ENCODE measurements at regions not wholly inside any gene's neighbourhood (a gene's known extent, or its start where the extent isn't known, plus 50 kb on each side); places are given as distances from the start of the nearest gene placed in this dataset.
"Not testable (repeated sequence)": the region's sequence is repeated elsewhere in the genome, so short reads cannot be mapped to it uniquely, and the experiment has no call there.

DNA sequence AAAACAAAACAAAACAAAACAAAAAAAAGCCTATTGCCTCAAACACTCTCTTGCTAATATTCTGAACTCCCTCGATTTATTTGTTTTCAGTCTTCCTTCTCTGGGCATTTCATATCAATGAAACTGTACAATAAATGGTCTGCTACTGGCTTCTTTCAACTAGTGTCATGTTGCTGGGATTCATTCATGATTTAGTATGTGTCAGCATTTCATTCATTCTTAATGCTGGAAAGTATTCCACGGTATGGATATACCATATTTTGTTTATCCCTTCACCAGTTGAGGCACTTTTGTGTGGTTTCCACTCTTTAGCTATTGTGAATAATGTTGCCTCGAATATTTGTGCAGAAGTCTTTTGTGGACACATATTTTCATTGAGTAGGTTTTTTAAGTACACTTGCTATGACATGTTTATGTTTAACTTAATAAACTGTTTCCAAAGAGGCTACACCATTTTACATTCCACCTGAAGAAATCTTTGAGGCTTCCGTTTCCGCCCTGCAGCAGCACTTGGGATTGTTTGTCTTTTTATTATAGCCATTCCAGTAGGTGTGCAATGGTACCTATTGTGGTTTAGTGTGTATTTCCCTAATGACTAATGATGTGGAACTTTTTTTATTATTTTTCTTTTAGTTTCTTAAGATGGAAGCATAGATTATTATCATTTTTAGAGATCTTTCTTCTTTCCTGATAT, 543.6 kb upstream of the SOX11 start:
- DNase-seq (ENCODE audit: low read depth in 2 of 2), result no peak

- no peak for DNase-seq (ENCODE audit: low read depth in 2 of 2)
Observed at GRCh38 chr2:5150871-5151270, 541.3 kb upstream of the SOX11 start.

DNA sequence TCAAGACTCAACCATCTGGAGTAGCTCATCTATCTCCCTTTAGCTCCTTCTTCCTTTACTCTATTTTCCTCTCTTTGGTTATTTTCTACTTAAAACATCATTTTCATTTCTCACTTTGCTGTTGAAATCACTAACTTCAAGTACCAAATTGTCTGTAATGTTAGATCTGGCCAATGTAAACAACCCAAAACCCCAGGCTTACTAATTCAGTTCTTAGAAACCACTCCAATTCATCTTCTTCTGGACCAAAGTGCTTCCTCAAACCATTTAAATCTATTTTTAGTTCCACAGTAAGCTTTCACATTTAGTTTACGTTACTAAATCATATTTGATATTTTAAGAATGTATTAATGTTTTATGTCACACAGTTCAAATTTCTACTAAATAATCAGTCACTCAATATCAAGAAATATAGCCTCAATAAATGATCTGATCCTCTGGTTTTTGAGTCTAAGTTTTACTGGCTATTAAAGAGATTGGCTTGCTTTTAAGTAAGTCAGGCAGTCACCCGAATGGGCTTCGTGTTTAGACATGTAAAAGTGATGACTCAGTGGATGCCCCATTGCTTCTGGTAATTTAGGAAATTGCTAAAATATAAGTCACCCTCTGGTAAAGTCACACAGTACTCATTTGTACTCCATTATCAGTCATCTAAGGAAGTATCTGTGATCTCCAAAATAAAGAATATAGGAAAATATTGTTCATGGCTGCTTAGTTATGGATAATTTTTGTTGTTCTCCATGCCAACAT, 527.2 kb upstream of the SOX11 start:
- no peak for DNase-seq (ENCODE audit: low read depth in 2 of 2)

- no peak for DNase-seq (ENCODE audit: low read depth in 2 of 2)
Observed at GRCh38 chr2:5172923-5173322, 519.3 kb upstream of the SOX11 start.

DNA sequence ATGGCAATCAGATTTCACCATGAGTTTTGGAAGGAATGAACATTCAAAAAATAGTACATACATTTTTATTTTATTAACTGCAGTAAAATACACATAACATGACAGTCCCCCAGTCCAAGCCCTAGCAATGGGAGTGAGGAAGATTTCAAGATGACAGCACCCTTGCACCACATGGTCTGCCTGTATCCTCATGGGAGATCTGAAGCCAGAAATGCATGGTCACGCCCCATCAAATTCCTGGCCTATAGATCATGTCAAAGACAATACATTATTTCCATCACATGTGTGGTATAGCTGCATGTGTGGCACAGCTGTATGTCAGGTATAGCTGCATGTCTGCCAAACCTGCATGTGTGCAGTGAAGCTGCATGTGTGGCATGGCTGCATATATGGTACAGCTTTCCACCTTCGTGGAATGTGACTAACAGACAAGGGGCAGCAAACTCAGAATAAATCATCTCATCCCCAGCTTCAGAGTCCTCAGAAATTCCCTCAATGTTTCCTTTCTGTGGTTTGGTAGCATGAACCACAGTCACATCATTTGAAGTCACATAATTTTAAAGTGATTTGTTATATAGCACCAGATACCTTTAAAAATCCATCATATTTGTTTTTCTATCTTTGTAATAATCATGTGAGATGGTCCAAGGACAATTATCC, 518.2 kb upstream of the SOX11 start:
- DNase-seq (ENCODE audit: low read depth in 2 of 2), result no peak

DNA sequence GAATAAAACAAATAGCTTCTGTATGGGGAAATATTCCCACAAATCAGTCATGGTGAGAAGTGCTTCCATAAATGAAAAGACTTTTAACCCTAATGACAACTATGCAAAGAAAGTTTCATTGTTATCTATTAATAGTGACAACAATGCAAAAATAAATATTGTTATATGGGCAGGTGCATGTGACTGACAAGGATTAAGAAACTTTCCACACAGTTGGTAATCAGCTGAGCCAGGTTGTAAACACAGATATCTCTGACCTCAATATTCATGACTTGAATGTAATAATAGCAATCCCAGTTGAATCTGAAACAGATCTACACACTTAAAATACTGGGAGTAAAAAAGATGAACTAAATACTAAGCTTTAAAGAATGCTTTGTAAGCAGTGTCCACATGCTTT, 517.0 kb upstream of the SOX11 start:
- no peak for DNase-seq (ENCODE audit: low read depth in 2 of 2)

GRCh38 chr2:5176764-5177163, 515.4 kb upstream of the SOX11 start:
- no peak for DNase-seq (ENCODE audit: low read depth in 2 of 2)

GRCh38 chr2:5183031-5183430, 509.2 kb upstream of the SOX11 start:
- DNase-seq (ENCODE audit: low read depth in 2 of 2), result no peak

- no peak for DNase-seq (ENCODE audit: low read depth in 2 of 2)
Observed at GRCh38 chr2:5187283-5187682, 504.9 kb upstream of the SOX11 start.

GRCh38 chr2:5188636-5189035, 503.5 kb upstream of the SOX11 start:
- no peak for DNase-seq (ENCODE audit: low read depth in 2 of 2)

- DNase-seq (ENCODE audit: low read depth in 2 of 2), result no peak
Observed at GRCh38 chr2:5190023-5190422, 502.2 kb upstream of the SOX11 start.

- DNase-seq (ENCODE audit: low read depth in 2 of 2), result no peak
Observed at GRCh38 chr2:5195636-5196035, 496.5 kb upstream of the SOX11 start.

DNA sequence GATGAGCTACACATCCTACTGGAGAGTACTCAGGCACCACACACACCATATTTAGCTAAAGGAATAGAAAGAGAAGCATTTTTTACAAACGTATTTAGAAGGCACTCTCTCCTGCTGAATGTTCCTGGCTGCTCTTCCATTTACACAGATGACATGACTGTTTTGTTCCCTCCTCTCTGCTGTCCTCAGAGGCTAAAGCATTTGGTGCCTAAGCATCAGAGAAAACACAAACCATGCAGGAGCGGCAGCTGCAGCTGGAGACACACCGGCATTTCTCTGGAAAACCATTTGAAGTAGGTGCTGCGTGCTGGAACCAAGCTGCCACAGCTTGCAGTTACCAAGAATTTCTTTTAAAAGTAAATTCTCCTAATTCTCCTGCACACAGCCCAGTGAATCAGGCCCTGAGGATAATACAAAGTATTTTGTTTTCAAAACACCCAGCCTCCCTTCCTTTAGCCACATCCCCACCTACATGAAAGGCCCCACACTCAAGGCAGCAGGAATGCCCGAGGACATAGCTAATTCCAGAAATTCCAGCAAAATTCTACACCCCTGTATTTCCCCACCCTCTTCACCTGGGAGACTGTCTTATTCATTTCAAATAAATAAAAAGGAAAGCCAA, 488.9 kb upstream of the SOX11 start:
- no peak for DNase-seq (ENCODE audit: low read depth in 2 of 2)

DNA sequence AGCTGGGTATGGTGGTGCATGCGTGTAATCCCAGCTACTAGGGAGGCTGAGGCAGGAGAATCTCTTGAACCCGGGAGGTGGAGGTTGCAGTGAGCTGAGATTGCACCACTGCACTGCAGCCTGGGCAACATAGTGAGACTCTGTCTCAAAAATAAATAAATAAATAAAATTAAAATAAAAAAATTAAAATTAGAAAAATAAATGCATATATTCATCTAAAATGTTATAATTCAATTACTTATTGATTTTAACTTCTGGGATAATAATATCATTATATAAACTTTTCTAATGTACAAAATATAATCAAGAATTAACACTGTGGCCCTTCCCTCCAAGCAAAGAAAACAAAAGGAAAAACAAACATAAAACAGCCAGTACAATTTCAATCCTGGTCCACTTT, 485.4 kb upstream of the SOX11 start:
- not testable (repeated sequence) for DNase-seq (ENCODE audit: low read depth in 2 of 2)

- DNase-seq (ENCODE audit: low read depth in 2 of 2), result no peak
Observed at GRCh38 chr2:5215989-5216607, 476.1 kb upstream of the SOX11 start.

DNA sequence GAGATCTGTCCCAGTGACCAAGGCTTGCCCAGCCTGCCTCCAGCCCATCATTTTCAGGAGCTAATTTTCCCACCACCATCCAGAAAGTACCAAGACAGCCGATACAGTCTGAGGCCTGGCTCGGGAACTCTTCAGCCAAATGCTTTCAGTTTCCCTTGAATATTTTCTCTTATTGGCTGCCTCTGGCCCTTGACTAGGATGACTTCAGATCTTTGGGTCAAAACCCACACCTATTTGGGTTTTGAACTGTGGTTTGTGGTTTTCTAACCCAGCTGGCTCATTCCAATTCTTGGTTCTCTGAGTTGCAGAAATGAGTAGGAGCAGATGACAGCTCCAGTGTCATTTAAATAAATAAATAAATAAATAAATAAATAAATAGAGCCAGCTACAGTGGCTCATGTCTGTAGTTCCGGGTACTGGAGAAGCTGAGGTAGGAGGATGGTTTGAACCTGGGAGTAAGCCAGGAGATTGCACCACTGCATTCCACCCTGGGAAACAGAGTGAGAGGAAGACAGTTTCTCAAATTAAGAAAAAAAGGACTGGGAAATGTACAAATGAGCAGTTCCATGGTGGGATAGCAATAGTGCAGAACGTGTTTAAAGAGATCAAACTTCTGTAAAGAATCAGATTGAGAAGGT, 465.0 kb upstream of the SOX11 start:
- DNase-seq (ENCODE audit: low read depth in 2 of 2), result no peak

GRCh38 chr2:5229574-5229973, 462.6 kb upstream of the SOX11 start:
- DNase-seq (ENCODE audit: low read depth in 2 of 2), result no peak

DNA sequence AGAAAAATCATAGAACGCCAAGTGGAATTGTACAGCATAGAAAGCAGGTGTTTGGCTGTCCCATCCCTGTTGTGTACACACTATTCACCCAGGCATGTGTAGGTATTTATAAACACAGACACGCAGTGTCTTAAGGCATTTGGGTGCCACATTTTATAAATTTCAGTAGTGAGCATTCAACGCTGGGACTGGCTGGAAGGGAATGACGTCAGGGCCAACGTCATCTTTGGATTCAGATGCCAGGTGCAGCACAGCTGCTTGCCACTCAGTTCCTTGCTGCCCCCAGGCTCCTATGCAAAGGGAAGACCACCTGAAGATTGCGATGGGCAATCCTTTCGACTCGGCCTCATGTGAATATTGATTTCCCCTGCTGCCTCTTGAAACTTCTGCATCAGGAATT, 461.7 kb upstream of the SOX11 start:
- no peak for DNase-seq (ENCODE audit: low read depth in 2 of 2)

- no peak for DNase-seq (ENCODE audit: low read depth in 2 of 2)
Observed at GRCh38 chr2:5230855-5231254, 461.3 kb upstream of the SOX11 start.

GRCh38 chr2:5231287-5231686, 460.9 kb upstream of the SOX11 start:
- DNase-seq (ENCODE audit: low read depth in 2 of 2), result no peak

GRCh38 chr2:5234563-5234962, 457.6 kb upstream of the SOX11 start:
- DNase-seq (ENCODE audit: low read depth in 2 of 2), result no peak

GRCh38 chr2:5235701-5236100, 456.5 kb upstream of the SOX11 start:
- no peak for DNase-seq (ENCODE audit: low read depth in 2 of 2)

All from activated CD4-positive, alpha-beta T cell treated with anti-CD3 and anti-CD28 coated beads for 24 hours (primary cell).